ENCODE measurements at regions not wholly inside any gene's neighbourhood (a gene's known extent, or its start where the extent isn't known, plus 50 kb on each side); places are given as distances from the start of the nearest gene placed in this dataset.
A peak's percentile ranks its signal among the peaks of the same experiment; 100 is the strongest.

DNA sequence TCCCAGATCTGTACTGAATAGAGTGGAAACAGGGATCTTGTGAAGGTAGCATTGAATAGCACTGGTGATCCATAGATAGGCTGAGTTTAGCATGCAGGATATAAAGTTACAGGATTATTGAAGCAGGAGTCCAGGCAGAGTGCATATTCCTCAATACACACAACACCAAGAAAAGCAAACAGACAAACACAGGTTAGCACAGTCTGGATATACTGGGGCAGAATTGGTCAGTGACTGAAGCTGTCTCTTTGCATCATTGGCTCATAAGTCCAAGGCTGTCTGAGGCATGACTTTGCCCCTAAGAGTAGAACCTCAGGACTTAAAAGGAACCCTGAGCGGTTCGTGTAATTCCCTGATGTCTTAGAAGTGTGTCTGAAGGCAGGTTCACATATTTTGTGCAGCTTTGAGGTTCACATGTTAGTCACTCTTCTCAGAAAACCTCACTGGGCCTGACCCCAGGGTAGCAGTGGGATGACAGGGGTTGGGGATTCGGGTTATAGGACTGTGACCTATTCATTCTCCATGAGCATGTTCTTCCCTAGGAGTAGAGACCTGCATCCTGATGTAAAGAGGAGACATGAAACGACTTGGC lies 134.6 kb downstream of the AASDH start (continued):
- TF ChIP-seq, protein P1, sequence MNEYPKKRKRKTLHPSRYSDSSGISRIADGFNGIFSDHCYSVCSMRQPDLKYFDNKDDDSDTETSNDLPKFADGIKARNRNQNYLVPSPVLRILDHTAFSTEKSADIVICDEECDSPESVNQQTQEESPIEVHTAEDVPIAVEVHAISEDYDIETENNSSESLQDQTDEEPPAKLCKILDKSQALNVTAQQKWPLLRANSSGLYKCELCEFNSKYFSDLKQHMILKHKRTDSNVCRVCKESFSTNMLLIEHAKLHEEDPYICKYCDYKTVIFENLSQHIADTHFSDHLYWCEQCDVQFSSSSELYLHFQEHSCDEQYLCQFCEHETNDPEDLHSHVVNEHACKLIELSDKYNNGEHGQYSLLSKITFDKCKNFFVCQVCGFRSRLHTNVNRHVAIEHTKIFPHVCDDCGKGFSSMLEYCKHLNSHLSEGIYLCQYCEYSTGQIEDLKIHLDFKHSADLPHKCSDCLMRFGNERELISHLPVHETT (CRISPR knock-in tag; conservative IDR thresholded peaks at IDR 0.05): no peak
- TF ChIP-seq ZBTB21 (CRISPR knock-in tag; IDR thresholded peaks at IDR 0.05) (no peak), PRMT3 (CRISPR knock-in tag; IDR thresholded peaks at IDR 0.05; ENCODE audit: borderline replicate concordance, low read depth) (no peak), GATAD2A (CRISPR knock-in tag; IDR thresholded peaks at IDR 0.05) (peak; percentile 44; the same call in 1 of the 2 replicates), AHR (CRISPR knock-in tag; IDR thresholded peaks at IDR 0.05) (no peak), RXRA (CRISPR knock-in tag; IDR thresholded peaks at IDR 0.05) (no peak), ZNF274 (CRISPR knock-in tag; IDR thresholded peaks at IDR 0.05) (no peak), ADNP (CRISPR knock-in tag; IDR thresholded peaks at IDR 0.05) (no peak), ZNF451 (CRISPR knock-in tag; IDR thresholded peaks at IDR 0.05) (no peak), ZNF235 (CRISPR knock-in tag; IDR thresholded peaks at IDR 0.05; ENCODE audit: borderline replicate concordance) (no peak), SIN3B (IDR thresholded peaks at IDR 0.05; ENCODE audit: low read length) (no peak), ZBTB42 (CRISPR knock-in tag; IDR thresholded peaks at IDR 0.05) (no peak), STAG1 (CRISPR knock-in tag; IDR thresholded peaks at IDR 0.05) (no peak), TBX2 (CRISPR knock-in tag; IDR thresholded peaks at IDR 0.05; ENCODE audit: borderline replicate concordance) (no peak)
- TF ChIP-seq, protein P2, sequence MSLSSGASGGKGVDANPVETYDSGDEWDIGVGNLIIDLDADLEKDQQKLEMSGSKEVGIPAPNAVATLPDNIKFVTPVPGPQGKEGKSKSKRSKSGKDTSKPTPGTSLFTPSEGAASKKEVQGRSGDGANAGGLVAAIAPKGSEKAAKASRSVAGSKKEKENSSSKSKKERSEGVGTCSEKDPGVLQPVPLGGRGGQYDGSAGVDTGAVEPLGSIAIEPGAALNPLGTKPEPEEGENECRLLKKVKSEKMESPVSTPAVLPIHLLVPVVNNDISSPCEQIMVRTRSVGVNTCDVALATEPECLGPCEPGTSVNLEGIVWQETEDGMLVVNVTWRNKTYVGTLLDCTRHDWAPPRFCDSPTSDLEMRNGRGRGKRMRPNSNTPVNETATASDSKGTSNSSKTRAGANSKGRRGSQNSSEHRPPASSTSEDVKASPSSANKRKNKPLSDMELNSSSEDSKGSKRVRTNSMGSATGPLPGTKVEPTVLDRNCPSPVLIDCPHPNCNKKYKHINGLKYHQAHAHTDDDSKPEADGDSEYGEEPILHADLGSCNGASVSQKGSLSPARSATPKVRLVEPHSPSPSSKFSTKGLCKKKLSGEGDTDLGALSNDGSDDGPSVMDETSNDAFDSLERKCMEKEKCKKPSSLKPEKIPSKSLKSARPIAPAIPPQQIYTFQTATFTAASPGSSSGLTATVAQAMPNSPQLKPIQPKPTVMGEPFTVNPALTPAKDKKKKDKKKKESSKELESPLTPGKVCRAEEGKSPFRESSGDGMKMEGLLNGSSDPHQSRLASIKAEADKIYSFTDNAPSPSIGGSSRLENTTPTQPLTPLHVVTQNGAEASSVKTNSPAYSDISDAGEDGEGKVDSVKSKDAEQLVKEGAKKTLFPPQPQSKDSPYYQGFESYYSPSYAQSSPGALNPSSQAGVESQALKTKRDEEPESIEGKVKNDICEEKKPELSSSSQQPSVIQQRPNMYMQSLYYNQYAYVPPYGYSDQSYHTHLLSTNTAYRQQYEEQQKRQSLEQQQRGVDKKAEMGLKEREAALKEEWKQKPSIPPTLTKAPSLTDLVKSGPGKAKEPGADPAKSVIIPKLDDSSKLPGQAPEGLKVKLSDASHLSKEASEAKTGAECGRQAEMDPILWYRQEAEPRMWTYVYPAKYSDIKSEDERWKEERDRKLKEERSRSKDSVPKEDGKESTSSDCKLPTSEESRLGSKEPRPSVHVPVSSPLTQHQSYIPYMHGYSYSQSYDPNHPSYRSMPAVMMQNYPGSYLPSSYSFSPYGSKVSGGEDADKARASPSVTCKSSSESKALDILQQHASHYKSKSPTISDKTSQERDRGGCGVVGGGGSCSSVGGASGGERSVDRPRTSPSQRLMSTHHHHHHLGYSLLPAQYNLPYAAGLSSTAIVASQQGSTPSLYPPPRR (CRISPR knock-in tag; IDR thresholded peaks at IDR 0.05; ENCODE audit: borderline replicate concordance): no peak
- TF ChIP-seq, protein P3, sequence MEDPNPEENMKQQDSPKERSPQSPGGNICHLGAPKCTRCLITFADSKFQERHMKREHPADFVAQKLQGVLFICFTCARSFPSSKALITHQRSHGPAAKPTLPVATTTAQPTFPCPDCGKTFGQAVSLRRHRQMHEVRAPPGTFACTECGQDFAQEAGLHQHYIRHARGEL (CRISPR knock-in tag; IDR thresholded peaks at IDR 0.05): no peak
- TF ChIP-seq, protein P4, sequence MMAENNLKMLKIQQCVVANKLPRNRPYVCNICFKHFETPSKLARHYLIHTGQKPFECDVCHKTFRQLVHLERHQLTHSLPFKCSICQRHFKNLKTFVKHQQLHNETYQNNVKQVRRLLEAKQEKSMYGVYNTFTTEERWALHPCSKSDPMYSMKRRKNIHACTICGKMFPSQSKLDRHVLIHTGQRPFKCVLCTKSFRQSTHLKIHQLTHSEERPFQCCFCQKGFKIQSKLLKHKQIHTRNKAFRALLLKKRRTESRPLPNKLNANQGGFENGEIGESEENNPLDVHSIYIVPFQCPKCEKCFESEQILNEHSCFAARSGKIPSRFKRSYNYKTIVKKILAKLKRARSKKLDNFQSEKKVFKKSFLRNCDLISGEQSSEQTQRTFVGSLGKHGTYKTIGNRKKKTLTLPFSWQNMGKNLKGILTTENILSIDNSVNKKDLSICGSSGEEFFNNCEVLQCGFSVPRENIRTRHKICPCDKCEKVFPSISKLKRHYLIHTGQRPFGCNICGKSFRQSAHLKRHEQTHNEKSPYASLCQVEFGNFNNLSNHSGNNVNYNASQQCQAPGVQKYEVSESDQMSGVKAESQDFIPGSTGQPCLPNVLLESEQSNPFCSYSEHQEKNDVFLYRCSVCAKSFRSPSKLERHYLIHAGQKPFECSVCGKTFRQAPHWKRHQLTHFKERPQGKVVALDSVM (CRISPR knock-in tag; IDR thresholded peaks at IDR 0.05): no peak
- TF ChIP-seq, protein P5, sequence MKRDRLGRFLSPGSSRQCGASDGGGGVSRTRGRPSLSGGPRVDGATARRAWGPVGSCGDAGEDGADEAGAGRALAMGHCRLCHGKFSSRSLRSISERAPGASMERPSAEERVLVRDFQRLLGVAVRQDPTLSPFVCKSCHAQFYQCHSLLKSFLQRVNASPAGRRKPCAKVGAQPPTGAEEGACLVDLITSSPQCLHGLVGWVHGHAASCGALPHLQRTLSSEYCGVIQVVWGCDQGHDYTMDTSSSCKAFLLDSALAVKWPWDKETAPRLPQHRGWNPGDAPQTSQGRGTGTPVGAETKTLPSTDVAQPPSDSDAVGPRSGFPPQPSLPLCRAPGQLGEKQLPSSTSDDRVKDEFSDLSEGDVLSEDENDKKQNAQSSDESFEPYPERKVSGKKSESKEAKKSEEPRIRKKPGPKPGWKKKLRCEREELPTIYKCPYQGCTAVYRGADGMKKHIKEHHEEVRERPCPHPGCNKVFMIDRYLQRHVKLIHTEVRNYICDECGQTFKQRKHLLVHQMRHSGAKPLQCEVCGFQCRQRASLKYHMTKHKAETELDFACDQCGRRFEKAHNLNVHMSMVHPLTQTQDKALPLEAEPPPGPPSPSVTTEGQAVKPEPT (CRISPR knock-in tag; IDR thresholded peaks at IDR 0.05; ENCODE audit: low read depth): no peak
- TF ChIP-seq, protein P6, sequence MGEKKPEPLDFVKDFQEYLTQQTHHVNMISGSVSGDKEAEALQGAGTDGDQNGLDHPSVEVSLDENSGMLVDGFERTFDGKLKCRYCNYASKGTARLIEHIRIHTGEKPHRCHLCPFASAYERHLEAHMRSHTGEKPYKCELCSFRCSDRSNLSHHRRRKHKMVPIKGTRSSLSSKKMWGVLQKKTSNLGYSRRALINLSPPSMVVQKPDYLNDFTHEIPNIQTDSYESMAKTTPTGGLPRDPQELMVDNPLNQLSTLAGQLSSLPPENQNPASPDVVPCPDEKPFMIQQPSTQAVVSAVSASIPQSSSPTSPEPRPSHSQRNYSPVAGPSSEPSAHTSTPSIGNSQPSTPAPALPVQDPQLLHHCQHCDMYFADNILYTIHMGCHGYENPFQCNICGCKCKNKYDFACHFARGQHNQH (CRISPR knock-in tag; IDR thresholded peaks at IDR 0.05): no peak

Data from HepG2 (cell line).